NOMO-1 (cell line): ENCODE measurements at regions not wholly inside any gene's neighbourhood (a gene's known extent, or its start where the extent isn't known, plus 50 kb on each side); places are given as distances from the start of the nearest gene placed in this dataset.

Experiments
- DNase-seq, 2 experiments: peaks; one replicate each; lab custom pipeline; 2025; ENCODE audit not compliant: unreplicated experiment in 2 of 2; lab: John Stamatoyannopoulos, UW

DNA sequence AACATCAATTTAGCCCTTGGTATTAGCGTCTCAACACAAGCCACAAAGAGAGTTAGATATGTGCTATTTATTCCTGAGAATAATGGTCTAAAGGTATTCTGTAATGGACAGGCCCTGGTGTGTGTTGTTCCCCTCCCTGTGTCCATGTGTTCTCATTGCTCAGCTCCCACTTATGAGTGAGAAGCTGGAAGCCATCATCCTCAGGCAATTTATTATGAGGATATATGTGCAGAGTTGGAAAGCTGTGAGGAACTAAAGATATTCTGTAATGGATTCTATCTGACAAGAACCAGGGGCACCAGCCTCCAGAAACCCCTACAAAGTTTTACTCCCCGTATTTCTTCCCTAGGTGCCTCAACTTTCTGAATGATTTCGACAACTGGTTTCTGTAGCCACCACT lies 210.8 kb downstream of the GRIN2B start:
- no peak for DNase-seq

DNA sequence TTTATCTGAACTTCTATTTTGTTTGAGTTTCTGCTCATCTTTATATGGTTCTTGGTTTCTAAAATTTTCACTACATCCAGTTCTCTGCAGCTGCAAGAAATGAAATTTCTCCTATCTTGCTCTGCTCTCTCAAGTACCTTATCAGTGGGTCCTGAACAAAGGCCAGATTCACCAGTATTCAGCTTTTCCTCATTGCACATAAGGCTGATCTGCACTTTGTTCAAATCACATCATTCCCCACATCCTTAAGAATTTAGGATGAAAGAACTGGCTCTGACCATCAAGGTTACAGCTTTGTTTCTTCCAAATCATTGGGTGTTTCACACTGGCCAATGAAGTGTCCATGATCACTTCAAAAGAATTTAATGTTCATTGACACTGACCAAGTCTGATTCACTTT lies 211.4 kb downstream of the GRIN2B start:
- DNase-seq: no peak

DNA sequence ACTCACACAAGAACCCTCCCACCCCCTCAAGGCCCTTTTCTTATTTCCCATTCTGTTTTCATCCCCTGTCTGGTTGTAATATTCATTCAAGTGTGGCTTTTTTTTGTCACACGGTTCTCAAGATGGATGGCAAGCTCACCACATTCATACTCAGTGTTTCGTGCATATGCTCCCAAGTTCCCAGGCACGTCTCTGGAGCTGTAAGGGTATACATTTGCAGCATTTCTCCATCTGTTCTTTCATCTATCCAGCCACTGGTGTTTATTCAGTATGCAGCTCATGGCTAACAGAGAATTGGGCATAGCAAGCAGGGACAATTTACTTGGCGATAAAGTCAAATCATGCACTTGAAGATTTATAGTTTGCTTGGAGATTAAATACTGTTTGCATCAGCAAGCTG lies 212.1 kb downstream of the GRIN2B start:
- DNase-seq: no peak

DNA sequence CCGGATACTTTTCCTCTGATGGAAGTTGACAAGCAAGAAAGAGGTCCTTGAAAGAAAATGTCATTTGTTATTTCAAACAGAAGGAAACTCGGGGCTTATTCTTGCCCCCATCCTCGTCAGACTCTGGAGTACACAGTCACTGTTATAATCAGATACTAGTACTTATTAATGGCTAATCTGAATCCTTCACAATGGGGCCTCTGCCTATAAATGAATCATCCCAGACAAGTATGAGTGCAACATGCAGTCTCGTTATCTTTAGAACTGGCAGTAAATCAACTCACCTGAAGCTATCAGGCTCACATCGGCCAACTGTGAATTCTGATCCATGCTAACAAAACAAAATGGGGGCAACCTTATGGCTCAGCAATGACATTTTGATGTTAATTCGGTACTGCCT lies 216.7 kb downstream of the GRIN2B start:
- DNase-seq: no peak

DNA sequence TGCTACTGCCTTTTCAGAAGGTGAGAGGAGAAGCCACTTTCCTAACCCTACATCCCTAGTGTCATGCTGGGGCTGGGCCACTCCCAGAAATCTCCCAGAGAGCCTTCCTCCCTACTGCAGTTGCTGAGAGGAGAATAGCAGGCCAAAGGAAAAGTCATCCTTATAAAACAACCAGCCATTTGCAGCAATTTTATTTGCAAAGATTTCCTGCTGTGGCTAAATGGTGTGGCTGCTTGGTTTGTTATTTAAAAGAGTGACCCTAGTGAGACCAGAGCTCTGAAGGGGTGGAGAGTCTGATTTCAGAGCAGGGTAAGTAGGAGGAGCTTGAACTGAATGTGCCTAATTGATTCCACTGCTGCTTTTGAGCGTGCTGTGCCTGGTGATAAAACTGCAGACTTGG lies 232.0 kb downstream of the GRIN2B start:
- no peak for DNase-seq

DNA sequence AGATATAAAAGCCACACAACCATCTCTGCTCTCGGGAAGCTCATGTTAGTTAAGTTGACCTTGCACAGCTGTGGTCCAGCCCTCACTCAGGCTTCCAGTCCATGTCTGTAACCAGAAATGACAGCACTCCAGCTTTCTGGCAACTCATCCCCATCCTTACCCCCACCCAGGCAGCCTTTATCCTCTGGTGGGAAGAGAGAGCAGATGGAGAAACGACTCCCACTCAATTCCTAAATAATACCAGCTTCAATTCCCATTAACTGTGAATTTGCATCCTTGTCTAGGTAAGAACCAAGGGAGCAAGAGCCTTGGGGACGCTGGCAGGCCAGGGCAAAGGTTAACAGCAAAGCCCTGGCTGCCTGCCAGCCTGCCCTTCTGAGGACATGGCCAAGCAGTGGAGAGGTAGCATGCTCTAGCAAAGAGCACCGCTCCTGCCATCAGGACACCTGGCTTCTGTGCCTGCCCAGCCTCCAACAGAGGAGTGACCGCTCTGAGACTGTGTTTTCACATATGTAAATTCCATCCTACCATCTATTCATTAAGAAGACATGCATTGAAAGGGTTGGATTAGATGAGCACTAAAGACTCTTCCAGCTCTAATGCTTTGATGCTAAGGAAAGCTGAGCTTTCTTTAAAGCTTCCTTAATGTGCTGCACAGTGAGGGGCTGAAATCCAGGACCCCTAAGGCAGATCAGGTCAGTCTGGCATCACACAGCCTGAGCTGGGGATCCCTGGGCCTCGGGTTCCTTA lies 236.1 kb downstream of the GRIN2B start:
- no peak for DNase-seq

DNA sequence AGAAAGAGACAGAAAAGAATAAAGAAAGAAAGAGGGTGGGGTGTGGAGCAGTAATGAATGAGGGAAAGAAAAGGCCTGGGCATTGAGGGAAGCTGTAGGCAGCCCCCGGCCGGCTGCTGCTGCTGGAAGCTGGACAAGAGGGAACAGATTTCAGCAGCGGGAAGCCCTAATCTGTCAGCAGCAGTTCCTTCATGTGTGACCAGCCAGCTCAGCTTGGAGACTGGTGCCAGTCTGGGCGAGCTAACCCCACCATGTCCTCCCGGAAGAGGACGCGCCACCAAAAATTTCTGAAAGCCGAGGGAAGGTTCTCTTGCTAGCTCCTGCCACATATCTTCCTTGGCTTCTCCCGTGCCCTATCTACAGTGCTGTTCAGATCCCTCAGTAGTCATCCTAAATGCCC lies 236.8 kb downstream of the GRIN2B start:
- no peak for DNase-seq

DNA sequence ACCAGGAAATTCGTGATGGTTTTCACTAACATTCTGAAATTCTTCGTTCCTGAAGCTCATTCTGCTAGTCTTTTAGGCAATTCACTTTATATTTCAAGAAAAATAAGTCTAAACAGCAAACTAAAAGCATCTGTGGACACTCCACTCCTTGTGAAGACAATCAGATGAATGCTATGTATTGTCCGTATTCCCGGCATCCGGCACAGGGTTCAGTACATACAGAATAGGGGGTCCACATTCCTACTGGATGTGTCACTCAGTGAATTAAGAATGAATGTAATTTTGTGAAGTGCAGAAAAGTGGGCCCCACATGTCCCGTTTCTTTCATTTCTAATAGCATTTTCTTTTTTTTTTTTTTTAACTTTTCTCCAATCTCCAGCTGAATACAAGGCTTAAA lies 241.3 kb downstream of the GRIN2B start:
- DNase-seq: no peak

DNA sequence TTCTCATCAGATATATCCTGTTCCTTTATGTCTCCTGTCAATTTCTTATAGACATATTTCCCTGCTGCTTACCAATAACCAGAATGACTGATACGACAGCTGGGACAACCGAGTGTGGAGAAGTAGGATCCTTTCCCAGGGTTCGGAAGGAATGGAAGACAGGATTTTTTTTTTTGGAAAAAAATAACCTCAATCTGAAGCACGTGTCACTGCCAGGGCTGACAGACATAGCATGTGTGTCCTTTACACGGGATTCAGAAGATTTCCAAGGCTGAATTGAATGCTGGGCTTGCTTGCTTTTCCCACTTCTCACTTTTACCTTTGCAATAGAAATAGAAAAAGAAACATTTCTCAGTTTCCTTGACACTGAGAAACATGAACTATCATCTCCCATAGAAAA lies 245.7 kb downstream of the GRIN2B start:
- DNase-seq: no peak

DNA sequence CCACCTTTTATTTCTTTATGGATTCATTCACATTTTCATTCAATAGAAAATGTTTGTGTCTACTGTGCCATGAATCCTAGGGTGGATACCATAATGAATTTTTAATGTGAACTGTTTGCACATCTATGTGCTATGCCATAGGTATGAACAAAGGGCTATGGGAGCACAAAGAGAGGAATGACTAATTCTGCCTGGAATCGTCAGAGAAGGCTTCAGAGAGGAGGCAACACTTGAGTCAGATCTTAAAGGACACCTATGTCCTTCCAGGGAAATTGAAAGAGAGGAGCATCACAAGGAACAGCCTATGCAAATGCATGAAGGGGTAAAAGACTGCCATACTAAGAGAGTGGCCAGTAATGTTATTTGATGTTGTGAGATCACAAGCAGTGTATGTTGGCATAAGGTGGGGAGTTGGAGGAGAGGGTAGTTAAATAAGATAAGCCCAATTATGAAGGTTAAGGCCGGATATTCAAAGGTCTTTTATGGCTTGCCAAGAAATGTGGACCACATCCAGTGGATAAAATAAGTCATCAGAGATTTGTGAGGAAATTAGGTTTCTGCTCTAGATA lies 246.7 kb downstream of the GRIN2B start:
- no peak for DNase-seq

DNA sequence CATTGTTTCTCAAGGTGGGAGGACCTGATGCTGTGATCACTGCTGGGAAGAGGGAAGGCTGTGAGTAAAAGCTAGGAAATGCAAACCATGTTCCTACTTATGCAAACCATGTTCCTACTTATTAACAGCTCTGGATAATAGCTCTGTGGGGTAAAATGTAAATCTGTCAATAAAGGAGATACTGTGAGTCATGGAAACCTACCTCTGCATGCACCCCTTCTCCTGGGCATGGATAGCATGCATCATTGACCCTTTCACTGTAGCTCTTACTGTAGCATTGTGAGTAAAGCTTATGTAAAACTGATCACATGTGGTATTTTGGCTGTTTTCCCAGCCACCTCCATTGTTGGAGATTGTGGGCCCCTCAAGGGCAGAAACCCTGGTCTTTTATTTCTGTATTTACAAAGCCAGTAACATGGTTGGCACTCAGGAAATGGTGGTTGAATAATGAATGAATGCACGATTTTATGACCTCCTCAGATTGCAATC lies 253.7 kb downstream of the GRIN2B start:
- no peak for DNase-seq

DNA sequence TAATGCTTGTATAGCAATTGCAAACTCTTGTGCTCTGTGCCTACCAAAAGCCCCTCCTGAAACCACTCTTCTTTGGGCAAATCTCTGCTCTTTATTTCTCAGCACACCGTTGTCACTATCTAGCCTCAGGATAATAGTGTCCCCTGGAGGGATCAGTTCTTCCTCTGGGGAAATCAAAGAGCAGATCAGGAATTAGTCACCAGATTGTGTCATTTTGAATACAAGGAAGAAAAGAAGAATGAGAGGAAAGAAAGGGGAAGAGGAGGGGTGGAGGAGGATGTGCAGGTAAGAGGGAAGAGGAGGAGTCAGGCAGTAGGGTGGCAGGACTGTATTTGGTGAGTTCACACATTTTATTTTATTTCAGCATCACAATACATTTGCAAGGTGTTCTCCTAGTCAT lies 256.4 kb downstream of the GRIN2B start:
- DNase-seq: no peak

DNA sequence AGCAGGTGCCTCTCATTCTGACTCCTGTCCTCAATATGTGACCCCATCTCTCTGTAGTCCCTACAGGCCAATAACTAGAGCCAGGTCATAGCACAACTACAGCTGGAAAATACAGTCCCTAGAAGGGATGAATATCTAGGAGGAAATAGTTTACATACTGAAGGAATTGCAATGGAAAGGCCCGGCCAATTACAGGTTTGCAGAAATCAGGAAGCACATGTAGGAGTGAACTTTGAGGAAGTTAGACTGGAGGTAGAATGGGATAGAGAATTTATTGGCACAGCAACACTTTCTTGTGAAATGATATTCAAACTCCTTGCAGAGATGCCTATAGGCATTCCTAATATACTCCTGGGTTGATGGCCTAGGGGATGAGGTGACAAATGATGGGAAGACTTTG lies 257.3 kb downstream of the GRIN2B start:
- no peak for DNase-seq

DNA sequence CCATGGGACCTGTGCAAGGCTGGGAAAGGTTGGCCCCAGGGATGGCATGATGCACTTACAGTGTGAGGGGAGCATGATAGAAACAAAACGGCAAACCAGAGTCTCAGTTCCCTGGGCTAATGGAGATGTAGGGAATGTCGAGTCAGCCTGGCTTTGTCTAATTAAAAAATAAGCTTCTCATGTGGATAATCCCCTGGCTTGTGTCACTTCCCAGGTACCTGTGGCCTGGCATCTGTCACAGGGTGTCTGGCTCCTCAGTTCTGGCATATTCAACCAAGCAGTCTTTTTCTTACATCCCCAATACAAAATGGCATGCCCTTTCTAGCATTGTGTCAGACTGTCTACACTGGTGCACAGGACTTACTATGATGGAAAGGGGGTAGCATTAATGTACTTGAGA lies 261.4 kb downstream of the GRIN2B start:
- no peak for DNase-seq

DNA sequence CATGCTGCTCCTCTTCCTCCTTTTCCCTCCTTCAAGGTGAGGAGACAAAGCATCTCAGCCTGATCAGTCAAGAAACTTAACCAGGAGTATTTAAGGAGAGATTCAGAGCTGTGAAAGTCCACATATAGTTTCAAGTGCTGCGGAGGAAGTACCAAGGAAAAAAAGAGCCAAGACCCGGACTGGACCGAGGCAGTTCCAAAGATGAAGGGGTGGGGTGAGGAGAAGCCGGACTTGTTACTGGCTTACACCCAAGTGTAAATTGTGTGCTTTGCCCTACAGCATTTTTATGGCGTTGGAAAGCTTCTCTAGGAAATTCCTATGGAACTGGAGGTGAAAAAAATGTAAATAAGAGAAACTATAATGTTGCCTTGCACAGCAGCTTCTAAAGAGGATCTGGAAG lies 263.1 kb downstream of the GRIN2B start:
- DNase-seq: no peak

DNA sequence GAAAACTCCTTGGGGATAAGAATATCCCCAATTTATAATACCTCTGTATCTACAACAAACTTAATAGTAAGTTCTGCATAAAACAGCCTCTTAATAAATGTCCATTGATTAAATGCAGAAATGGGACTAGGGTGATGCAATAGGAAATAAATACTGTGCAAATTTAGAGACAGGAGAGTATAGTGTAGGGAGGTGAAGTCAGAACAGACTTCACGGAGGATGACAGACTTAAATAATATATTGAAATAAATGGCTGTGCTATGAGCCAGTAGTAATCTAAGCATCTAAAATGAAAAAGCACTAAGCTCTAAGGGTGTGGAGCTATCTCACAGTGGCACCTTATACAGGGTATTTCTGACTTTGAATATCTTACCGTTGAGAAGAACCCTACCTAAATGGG lies 265.3 kb downstream of the GRIN2B start:
- no peak for DNase-seq

DNA sequence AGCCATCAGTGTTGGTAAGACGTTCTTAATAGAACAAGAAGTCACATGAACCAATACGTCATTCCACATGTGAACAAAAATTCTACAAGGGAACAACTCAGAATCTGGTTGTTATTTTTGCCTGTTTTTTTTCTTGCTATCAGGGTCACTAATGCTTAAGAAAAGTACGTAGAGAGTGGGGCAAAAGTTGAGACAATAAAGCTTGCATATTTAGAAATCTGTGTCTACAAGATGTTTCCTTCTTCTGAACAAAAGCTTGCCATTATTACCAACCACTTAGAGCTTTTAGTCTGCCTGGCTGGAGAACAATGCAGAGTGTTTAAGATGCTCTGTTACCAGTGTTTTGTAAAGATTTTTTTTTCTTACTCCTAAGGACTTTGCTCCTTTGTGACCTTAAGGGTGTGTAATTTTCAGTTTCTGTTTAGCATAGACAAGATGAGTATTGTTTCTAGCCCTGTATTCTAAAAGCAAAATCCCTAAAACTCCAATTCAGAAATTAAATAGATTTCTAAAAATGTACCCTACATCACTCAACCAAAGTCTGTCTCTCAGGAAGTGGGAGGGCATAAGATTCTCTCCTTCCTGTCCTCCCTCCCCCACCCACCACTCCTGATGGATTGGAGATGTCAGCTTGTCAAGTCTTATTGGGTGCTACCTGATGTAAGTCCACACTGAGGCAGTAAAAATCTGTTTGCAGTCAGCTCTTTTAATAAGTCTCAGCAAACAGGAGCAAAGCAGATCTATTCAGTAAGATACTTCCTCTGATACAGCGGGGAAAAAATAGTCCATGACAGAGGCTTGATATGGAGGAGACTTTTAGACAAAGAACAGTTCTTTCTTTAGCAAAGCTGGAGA lies 267.6 kb downstream of the GRIN2B start:
- DNase-seq: no peak

DNA sequence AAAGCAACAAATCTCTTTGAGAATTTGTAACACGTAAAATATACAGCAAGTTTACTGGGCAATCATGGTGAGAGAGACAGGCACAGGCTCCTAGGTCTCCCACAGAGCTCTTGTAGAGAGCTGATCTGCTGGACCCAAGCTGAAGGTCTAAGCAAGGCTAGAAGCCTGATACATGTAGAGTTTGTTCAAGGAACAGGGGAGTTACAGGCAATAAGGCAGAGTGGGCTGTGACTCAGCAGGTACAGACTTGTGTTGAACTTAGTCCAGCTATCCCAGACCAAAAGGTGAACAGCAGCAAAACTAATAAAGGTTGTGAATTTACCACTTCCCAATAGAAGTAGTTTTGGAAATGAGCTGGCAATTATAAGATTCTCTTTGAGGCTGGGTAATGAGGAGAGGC lies 273.6 kb downstream of the GRIN2B start:
- no peak for DNase-seq

DNA sequence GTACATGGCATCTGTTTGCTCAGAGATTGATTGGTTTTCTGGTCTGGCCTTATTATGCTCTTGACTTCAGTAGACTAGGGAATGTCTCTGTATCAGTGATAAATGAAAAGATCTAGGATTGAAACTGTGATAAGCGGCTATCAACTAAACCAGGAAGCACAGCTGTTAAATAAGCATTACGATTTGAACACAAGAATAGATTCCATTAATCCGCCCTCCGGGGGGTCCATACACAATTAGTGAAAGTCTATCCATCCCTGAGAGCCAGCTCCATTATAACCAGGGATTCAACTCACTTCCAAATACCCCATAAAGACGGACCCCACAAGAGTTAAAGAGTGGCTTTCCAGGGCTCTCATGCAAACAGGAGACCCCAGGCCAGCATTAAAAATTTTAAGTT lies 279.0 kb downstream of the GRIN2B start:
- DNase-seq: no peak

DNA sequence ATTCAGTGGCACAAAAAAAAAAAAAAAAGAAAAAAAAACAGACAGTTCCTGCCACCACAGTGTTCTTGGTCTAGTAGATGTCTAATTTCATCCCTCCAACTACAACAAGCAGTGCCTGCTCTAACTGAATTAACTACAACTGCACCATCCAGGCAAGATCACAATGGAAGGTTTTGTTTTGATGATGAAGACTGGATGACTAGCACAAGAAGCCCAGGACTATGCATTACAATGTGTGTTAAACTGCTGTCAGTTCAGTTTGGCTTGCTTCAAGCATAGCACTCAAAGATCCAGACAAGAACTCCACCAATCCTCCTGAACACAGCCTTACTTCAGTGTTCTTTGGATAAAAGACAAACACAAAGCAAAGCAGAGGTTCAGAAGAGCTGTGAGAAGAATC lies 279.9 kb downstream of the GRIN2B start:
- DNase-seq: no peak

DNA sequence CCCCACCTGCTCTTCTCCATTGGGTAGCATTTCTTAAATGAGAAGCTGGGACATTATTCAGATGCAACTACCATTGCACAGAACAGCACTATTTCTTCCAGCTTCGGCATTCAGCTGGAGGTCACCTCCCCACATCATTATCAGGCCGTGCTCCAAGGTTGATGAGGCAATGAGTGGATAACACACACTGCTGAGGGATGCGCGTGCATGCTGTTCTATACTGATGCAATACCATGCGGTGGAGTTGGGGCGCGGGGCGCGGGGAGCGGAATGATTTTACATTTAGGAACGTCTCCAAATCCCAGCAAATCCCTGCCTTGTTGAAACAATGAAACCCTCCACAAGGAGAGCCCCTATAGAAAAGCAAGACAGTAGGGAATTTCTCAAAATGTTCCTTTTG lies 283.4 kb downstream of the GRIN2B start:
- no peak for DNase-seq

DNA sequence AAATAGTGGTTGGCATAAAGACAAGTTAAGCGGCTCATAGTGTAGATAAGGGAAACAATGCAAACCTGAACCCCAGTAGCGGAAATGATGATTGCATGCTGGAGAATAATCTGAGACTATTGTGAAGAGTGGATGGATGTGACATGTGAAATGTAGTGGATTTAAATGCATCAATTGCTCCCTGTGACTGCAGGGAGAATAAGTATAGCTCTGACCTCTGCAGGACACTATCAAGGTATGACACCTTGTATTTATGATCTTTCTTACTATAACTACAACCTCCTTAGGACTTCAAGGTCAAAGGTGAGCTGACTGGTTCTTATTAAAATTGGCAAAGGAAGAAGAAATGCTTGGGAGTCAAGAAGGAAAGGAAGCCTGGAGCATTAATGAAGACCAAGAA lies 285.6 kb downstream of the GRIN2B start:
- DNase-seq: no peak
